HCT116 (cell line): ENCODE measurements at regions not wholly inside any gene's neighbourhood (a gene's known extent, or its start where the extent isn't known, plus 50 kb on each side); places are given as distances from the start of the nearest gene placed in this dataset.

Experiments
- CTCF ChIP-seq, 3 experiments: fragments of 200-600 bp in 1 of 3; sonication (generic) in 1 of 3; IDR thresholded peaks in 2 of 3; conservative IDR thresholded peaks in 1 of 3; 2 replicates each; pipeline ENCODE4 v1.5.1; 2012 to 2017; ENCODE audit warnings: low read depth in 2 of 3, low read length in 2 of 3, antibody characterized with exemption in 1 of 3, borderline replicate concordance in 1 of 3, control low read depth in 1 of 3, mild to moderate bottlenecking in 1 of 3, mixed read lengths in 1 of 3, mixed run types in 1 of 3, moderate library complexity in 1 of 3; ENCODE audit not compliant: insufficient read depth in 1 of 3
- EZH2 ChIP-seq: fragments of 200-600 bp; sonication (generic); IDR thresholded peaks from 2 replicates; pipeline ENCODE4 v1.6.1; 2017; ENCODE audit warnings: antibody characterized with exemption, mixed run types
- FOSL1 ChIP-seq: IDR thresholded peaks from 2 replicates; pipeline ENCODE4 v1.6.1; 2012; ENCODE audit warnings: low read depth
- POLR2A ChIP-seq: IDR thresholded peaks from 2 replicates; pipeline ENCODE4 v1.7.0; 2011; ENCODE audit warnings: borderline replicate concordance; ENCODE audit not compliant: insufficient read depth, insufficient read length; ENCODE audit errors: extremely low read depth
- REST ChIP-seq: IDR thresholded peaks from 2 replicates; pipeline ENCODE4 v1.6.1; 2012; ENCODE audit warnings: low read depth
- SP1 ChIP-seq: IDR thresholded peaks from 2 replicates; pipeline ENCODE4 v1.6.1; 2012; ENCODE audit warnings: low read depth
- YY1 ChIP-seq: IDR thresholded peaks from 2 replicates; pipeline ENCODE4 v1.6.1; 2011; ENCODE audit warnings: low read length, low read depth, moderate library complexity, mild to moderate bottlenecking; ENCODE audit not compliant: insufficient replicate concordance; ENCODE audit errors: extremely low read depth
- ZFX ChIP-seq: fragments of 450-650 bp; IDR thresholded peaks from 2 replicates; pipeline ENCODE4 v1.6.1; 2017

GRCh38 chr1:177648138-177648537 lies 321.7 kb downstream of the SEC16B start:
- no peak for TF ChIP-seq CTCF (IDR thresholded peaks at IDR 0.05 in 2 of 3, conservative IDR thresholded peaks at IDR 0.05 in 1 of 3; ENCODE audit: borderline replicate concordance in 1 of 3, insufficient read depth in 1 of 3, low read depth in 2 of 3, low read length in 2 of 3)
- TF ChIP-seq POLR2A, result no peak
- no peak for TF ChIP-seq FOSL1
- no peak for TF ChIP-seq EZH2
- no peak for TF ChIP-seq YY1
- no peak for TF ChIP-seq SP1
- TF ChIP-seq REST, result no peak
- no peak for TF ChIP-seq ZFX
